ENCODE measurements at regions not wholly inside any gene's neighbourhood (a gene's known extent, or its start where the extent isn't known, plus 50 kb on each side); places are given as distances from the start of the nearest gene placed in this dataset.

DNA sequence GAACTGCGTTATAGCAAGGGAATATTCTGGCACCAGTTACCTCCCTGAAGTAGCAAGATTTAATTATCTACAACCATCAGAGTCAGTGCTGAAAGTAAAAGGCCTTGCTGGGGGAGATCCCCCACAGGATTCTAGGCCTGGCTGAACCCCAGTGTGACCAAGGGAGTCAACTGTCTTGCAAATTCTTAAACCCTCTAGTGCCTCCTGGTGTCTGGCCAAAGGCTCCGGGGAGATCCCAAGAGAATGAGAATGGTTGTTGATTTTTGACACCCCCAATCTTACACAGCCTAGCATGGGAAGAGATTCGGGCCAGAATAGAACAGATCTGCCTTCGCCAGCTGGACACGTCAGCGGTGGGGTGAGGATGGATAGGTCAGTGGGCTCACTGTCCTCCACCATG, 179.4 kb downstream of the ERMARD start:
- intact Hi-C loops (cut with DNase I) = no loop called here
- WGBS, 2 donors = 86 to 92% methylated on average over 6 of the region's 6 CpGs

DNA sequence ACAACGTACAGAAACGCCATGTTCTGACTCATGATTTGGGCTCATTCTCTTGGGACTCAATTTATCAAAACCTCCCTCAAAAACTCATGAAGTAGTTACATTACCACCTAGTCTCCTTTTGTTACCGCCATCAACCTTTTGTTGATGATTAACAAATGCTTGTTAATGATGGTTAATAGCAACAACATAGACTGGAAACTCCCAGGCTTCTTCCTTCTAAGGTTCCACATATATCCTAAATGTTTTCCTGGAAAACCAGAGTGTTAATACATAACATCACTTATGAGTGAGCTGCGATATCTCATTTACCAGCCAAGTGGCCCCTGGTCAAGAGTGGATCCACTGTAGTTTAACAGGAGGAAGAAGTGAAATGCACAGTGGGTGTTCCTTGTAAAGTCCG, 176.3 kb downstream of the ERMARD start:
- no peaks in the 10 kb centered on the region for H3K9me3 ChIP-seq
- ATAC-seq (no peak), DNase-seq (no peak)
- WGBS, 2 donors = 69 to 71% methylated on average over 5 of the region's 5 CpGs
- no peak overlapping the region for H3K27ac ChIP-seq
- TF ChIP-seq POLR2A (IDR thresholded peaks at IDR 0.05) = no peak
- TF ChIP-seq, protein P1, sequence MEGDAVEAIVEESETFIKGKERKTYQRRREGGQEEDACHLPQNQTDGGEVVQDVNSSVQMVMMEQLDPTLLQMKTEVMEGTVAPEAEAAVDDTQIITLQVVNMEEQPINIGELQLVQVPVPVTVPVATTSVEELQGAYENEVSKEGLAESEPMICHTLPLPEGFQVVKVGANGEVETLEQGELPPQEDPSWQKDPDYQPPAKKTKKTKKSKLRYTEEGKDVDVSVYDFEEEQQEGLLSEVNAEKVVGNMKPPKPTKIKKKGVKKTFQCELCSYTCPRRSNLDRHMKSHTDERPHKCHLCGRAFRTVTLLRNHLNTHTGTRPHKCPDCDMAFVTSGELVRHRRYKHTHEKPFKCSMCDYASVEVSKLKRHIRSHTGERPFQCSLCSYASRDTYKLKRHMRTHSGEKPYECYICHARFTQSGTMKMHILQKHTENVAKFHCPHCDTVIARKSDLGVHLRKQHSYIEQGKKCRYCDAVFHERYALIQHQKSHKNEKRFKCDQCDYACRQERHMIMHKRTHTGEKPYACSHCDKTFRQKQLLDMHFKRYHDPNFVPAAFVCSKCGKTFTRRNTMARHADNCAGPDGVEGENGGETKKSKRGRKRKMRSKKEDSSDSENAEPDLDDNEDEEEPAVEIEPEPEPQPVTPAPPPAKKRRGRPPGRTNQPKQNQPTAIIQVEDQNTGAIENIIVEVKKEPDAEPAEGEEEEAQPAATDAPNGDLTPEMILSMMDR (IDR thresholded peaks at IDR 0.05) = no peak
- H3K36me3 ChIP-seq (replicated peaks in 1 of 2; ENCODE audit: insufficient read depth in 1 of 2, low read depth in 2 of 2) = no peaks in the 10 kb centered on the region
- no peaks in the 10 kb centered on the region for H3K27me3 ChIP-seq
- intact Hi-C loops (cut with DNase I) = no loop called here
- peaks cover 2% of the 10 kb centered on the region for H3K4me1 ChIP-seq
- H3K4me3 ChIP-seq = no peak overlapping the region

More for the DNA sequence above, 179.4 kb downstream of the ERMARD start:
- DNase-seq (no peak), ATAC-seq (no peak)
- H3K4me3 ChIP-seq = no peak overlapping the region
- peaks cover 24% of the 10 kb centered on the region for H3K4me1 ChIP-seq
- H3K36me3 ChIP-seq (replicated peaks in 1 of 2; ENCODE audit: insufficient read depth in 1 of 2, low read depth in 2 of 2) = no peaks in the 10 kb centered on the region
- TF ChIP-seq, protein P1 (IDR thresholded peaks at IDR 0.05) = no peak
- no peak for TF ChIP-seq POLR2A (IDR thresholded peaks at IDR 0.05)
- no peak overlapping the region for H3K27ac ChIP-seq
- no peaks in the 10 kb centered on the region for H3K27me3 ChIP-seq
- no peaks in the 10 kb centered on the region for H3K9me3 ChIP-seq

DNA sequence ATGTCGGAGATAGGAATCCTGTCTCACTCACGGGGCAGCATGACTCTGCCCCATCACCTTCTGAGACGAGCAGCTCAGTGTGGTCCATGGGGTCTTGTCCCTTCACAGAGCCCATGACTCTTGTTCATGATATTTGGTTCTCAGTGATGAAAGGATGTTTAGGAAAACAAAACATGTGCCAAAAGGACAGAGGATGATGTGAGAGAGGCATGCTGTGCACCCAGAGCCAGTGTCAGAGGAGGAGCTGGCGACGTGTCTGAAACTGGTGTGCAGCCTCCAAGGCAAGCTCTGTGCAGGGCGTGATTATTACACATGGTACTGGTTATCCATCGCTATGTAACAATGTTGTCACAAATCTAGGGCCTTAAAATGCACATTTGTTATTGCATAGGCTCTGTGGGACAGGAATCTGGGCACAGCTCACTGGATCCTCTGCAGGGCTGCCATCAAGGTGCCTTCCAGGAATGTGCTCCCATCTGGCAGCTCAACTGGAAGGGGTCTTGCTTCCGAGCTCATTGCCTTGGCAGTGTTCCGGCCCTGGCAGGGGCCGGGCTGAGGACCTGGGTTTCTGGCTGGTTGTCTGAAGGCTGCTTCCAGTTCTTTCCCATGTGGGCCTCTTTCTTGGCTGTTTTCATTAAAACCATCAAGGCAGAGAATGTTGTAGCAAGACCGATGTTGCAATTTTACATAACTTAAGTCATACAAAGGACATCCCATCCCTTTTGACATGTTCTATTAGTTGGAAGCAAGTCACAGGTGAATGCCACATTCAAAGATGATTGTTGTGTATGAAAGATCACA, 175.4 kb downstream of the ERMARD start:
- TF ChIP-seq POLR2A (IDR thresholded peaks at IDR 0.05) = no peak
- TF ChIP-seq, protein P1 (IDR thresholded peaks at IDR 0.05) = no peak
- intact Hi-C loops (cut with DNase I) = no loop called here
- H3K4me1 ChIP-seq = peaks cover 11% of the 10 kb centered on the region
- no peaks in the 10 kb centered on the region for H3K9me3 ChIP-seq
- no peak overlapping the region for H3K4me3 ChIP-seq
- DNase-seq (no peak), ATAC-seq (no peak)
- WGBS, 2 donors = 93 to 94% methylated on average over 11 of the region's 11 CpGs
- H3K27ac ChIP-seq = no peak overlapping the region
- no peaks in the 10 kb centered on the region for H3K36me3 ChIP-seq (replicated peaks in 1 of 2; ENCODE audit: insufficient read depth in 1 of 2, low read depth in 2 of 2)
- no peaks in the 10 kb centered on the region for H3K27me3 ChIP-seq

DNA sequence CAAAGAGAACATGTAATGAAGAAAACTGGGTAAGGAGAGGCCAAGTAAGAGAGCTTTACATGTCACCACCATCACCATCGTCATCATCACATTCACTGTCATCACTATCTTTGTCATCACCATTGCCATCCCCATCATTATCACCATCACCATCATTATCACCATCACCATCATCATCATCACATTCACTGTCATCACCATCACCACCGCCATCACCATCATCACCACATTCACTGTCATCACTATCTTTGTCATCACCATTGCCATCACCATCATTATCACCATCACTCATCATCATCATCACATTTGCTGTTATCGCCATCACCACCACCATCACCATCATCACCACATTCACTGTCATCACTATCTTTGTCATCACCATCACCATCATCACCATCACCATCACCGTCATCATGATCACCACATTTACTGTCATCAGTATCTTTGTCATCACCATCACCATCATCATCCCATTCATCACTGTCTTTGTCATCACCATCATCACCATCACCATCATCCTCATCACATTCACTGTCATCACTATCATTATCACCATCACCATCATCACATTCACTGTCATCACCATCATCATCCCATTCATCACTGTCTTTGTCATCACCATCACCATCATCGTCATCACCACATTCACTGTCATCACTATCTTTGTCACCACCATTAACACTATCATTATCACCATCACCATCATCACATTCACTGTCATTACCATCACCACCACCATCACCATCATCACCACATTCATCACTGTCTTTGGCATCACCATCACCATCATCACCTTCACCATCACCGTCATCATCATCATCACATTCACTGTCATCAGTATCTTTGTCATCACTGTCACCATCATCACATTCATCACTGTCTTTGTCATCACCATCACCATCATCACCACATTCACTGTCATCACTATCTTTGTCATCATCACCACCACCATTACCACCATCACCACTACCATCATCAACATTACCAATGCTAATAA, 172.3 kb downstream of the ERMARD start:
- no peak for DNase-seq
- ATAC-seq = no peak
- TF ChIP-seq, protein P1 (IDR thresholded peaks at IDR 0.05) = no peak
- no peak for TF ChIP-seq POLR2A (IDR thresholded peaks at IDR 0.05)
- Histone ChIP-seq H3K4me1 (peaks cover 11% of the 10 kb centered on the region), H3K36me3 (replicated peaks in 1 of 2; ENCODE audit: insufficient read depth in 1 of 2, low read depth in 2 of 2) (no peaks in the 10 kb centered on the region), H3K4me3 (no peak overlapping the region), H3K27ac (no peak overlapping the region), H3K9me3 (no peaks in the 10 kb centered on the region), H3K27me3 (no peaks in the 10 kb centered on the region)
- WGBS, 2 donors = 81 to 92% methylated on average over 6 of the region's 6 CpGs
- intact Hi-C loops (cut with DNase I) = no loop called here

Measured in body of pancreas (tissue), 4 donors.